ENCODE measurements at regions not wholly inside any gene's neighbourhood (a gene's known extent, or its start where the extent isn't known, plus 50 kb on each side); places are given as distances from the start of the nearest gene placed in this dataset.
"Not testable (repeated sequence)": the region's sequence is repeated elsewhere in the genome, so short reads cannot be mapped to it uniquely, and the experiment has no call there.

GRCh38 chr11:16554361-16554760 lies 184.1 kb upstream of the C11orf58 start:
- no peak for DNase-seq (ENCODE audit: low read depth, low spot score)
- no peak overlapping the region for H3K4me3 ChIP-seq (ENCODE audit: low read length)

- no peak for DNase-seq (ENCODE audit: low read depth, low spot score)
- H3K4me3 ChIP-seq (ENCODE audit: low read length): no peak overlapping the region
These were observed 190.6 kb upstream of the C11orf58 start for GRCh38 chr11:16547879-16548278.

GRCh38 chr11:16543642-16544041 lies 187.3 kb upstream of the SOX6 start:
- H3K4me3 ChIP-seq (ENCODE audit: low read length): no peak overlapping the region
- no peak for DNase-seq (ENCODE audit: low read depth, low spot score)

- H3K4me3 ChIP-seq (ENCODE audit: low read length): no peak overlapping the region
- no peak for DNase-seq (ENCODE audit: low read depth, low spot score)
These were observed 186.0 kb upstream of the SOX6 start for GRCh38 chr11:16542353-16542752.

- no peak for DNase-seq (ENCODE audit: low read depth, low spot score)
- no peak overlapping the region for H3K4me3 ChIP-seq (ENCODE audit: low read length)
These were observed 180.2 kb upstream of the SOX6 start for GRCh38 chr11:16536513-16536912.

GRCh38 chr11:16528639-16529038 lies 172.3 kb upstream of the SOX6 start:
- DNase-seq (ENCODE audit: low read depth, low spot score): no peak
- H3K4me3 ChIP-seq (ENCODE audit: low read length): no peak overlapping the region

GRCh38 chr11:16527525-16528246 lies 171.3 kb upstream of the SOX6 start:
- H3K4me3 ChIP-seq (ENCODE audit: low read length): no peak overlapping the region
- no peak for DNase-seq (ENCODE audit: low read depth, low spot score)

- DNase-seq (ENCODE audit: low read depth, low spot score): no peak
- H3K4me3 ChIP-seq (ENCODE audit: low read length): no peak overlapping the region
These were observed 170.6 kb upstream of the SOX6 start for GRCh38 chr11:16526947-16527346.

GRCh38 chr11:16520713-16521112 lies 164.4 kb upstream of the SOX6 start:
- not testable (repeated sequence) for DNase-seq (ENCODE audit: low read depth, low spot score); H3K4me3 ChIP-seq (ENCODE audit: low read length)

GRCh38 chr11:16512899-16513241 lies 156.5 kb upstream of the SOX6 start:
- no peak for DNase-seq (ENCODE audit: low read depth, low spot score)
- H3K4me3 ChIP-seq (ENCODE audit: low read length): no peak overlapping the region

- no peak overlapping the region for H3K4me3 ChIP-seq (ENCODE audit: low read length)
- no peak for DNase-seq (ENCODE audit: low read depth, low spot score)
These were observed 156.0 kb upstream of the SOX6 start for GRCh38 chr11:16512198-16512898.

- H3K4me3 ChIP-seq (ENCODE audit: low read length): no peak overlapping the region
- no peak for DNase-seq (ENCODE audit: low read depth, low spot score)
These were observed 155.1 kb upstream of the SOX6 start for GRCh38 chr11:16511116-16512114.

GRCh38 chr11:16505481-16505880 lies 149.1 kb upstream of the SOX6 start:
- H3K4me3 ChIP-seq (ENCODE audit: low read length): no peak overlapping the region
- DNase-seq (ENCODE audit: low read depth, low spot score): no peak

- not testable (repeated sequence) for H3K4me3 ChIP-seq (ENCODE audit: low read length); DNase-seq (ENCODE audit: low read depth, low spot score)
These were observed 147.5 kb upstream of the SOX6 start for GRCh38 chr11:16503891-16504290.

- H3K4me3 ChIP-seq (ENCODE audit: low read length): no peak overlapping the region
- no peak for DNase-seq (ENCODE audit: low read depth, low spot score)
These were observed 138.8 kb upstream of the SOX6 start for GRCh38 chr11:16494918-16495691.

- no peak overlapping the region for H3K4me3 ChIP-seq (ENCODE audit: low read length)
- no peak for DNase-seq (ENCODE audit: low read depth, low spot score)
These were observed 128.1 kb upstream of the SOX6 start for GRCh38 chr11:16484434-16484833.

- DNase-seq (ENCODE audit: low read depth, low spot score): no peak
- H3K4me3 ChIP-seq (ENCODE audit: low read length): no peak overlapping the region
These were observed 118.3 kb upstream of the SOX6 start for GRCh38 chr11:16474659-16475058.

GRCh38 chr11:16469968-16470367 lies 113.6 kb upstream of the SOX6 start:
- no peak overlapping the region for H3K4me3 ChIP-seq (ENCODE audit: low read length)
- DNase-seq (ENCODE audit: low read depth, low spot score): no peak

Data from Jurkat, Clone E6-1 (cell line).